ENCODE measurements at regions not wholly inside any gene's neighbourhood (a gene's known extent, or its start where the extent isn't known, plus 50 kb on each side); places are given as distances from the start of the nearest gene placed in this dataset.

- DNase-seq: no peak
- 57 to 58% methylated on average over 3 of the region's 3 CpGs for WGBS, 2 experiments (ENCODE audit: low coverage in 1 of 2, low lambda C conversion rate in 2 of 2, missing lambda C conversion rate in 2 of 2)
- no peak overlapping the region for H3K4me2 ChIP-seq (ENCODE audit: unreplicated experiment)
- in situ Hi-C loops (cut with MboI): no loop called here
- no peaks in the 10 kb centered on the region for H3K9me2 ChIP-seq (ENCODE audit: insufficient read depth)
- H2AFZ ChIP-seq: no peak overlapping the region
- no peaks in the 10 kb centered on the region for H3K4me1 ChIP-seq (ENCODE audit: insufficient read depth)
- no peaks in the 10 kb centered on the region for H3F3A ChIP-seq (ENCODE audit: insufficient read depth)
- H3K9ac ChIP-seq: no peak overlapping the region
- H3K79me2 ChIP-seq (ENCODE audit: insufficient read depth): no peaks in the 10 kb centered on the region
- no peak overlapping the region for H3K27ac ChIP-seq
- no peak for TF ChIP-seq EZH2phosphoT487 (IDR thresholded peaks at IDR 0.05; ENCODE audit: insufficient read depth, low read depth)
- TF ChIP-seq EZH2 (IDR thresholded peaks at IDR 0.05; ENCODE audit: insufficient read depth, poor library complexity, severe bottlenecking): no peak
- H3K9me3 ChIP-seq (ENCODE audit: low read depth): no peaks in the 10 kb centered on the region
- H3K27me3 ChIP-seq (replicated peaks; ENCODE audit: insufficient read depth): no peaks in the 10 kb centered on the region
- H4K20me1 ChIP-seq (ENCODE audit: insufficient read depth): no peaks in the 10 kb centered on the region
- no peak overlapping the region for H3K4me3 ChIP-seq
- H3K36me3 ChIP-seq (ENCODE audit: low read depth): no peaks in the 10 kb centered on the region
Observed at GRCh38 chr13:84812789-84813188, 930.5 kb upstream of the SLITRK1 start.

- Histone ChIP-seq H3K9me2 (ENCODE audit: insufficient read depth) (no peaks in the 10 kb centered on the region), H3K27me3 (replicated peaks; ENCODE audit: insufficient read depth) (no peaks in the 10 kb centered on the region), H3K4me1 (ENCODE audit: insufficient read depth) (no peaks in the 10 kb centered on the region), H3K9ac (no peak overlapping the region), H4K20me1 (ENCODE audit: insufficient read depth) (no peaks in the 10 kb centered on the region), H3K36me3 (ENCODE audit: low read depth) (no peaks in the 10 kb centered on the region), H3K79me2 (ENCODE audit: insufficient read depth) (no peaks in the 10 kb centered on the region), H3F3A (ENCODE audit: insufficient read depth) (no peaks in the 10 kb centered on the region), H2AFZ (no peak overlapping the region), H3K4me3 (no peak overlapping the region), H3K9me3 (ENCODE audit: low read depth) (no peaks in the 10 kb centered on the region), H3K4me2 (ENCODE audit: unreplicated experiment) (no peak overlapping the region), H3K27ac (no peak overlapping the region)
- TF ChIP-seq EZH2 (IDR thresholded peaks at IDR 0.05; ENCODE audit: insufficient read depth, poor library complexity, severe bottlenecking) (no peak), EZH2phosphoT487 (IDR thresholded peaks at IDR 0.05; ENCODE audit: insufficient read depth, low read depth) (no peak)
- no peak for DNase-seq
- WGBS, 2 experiments (ENCODE audit: low coverage in 1 of 2, low lambda C conversion rate in 2 of 2, missing lambda C conversion rate in 2 of 2): 17 to 30% methylated on average over 2 of the region's 2 CpGs
- in situ Hi-C loops (cut with MboI): no loop called here
Observed at GRCh38 chr13:84812078-84812477, 929.8 kb upstream of the SLITRK1 start.

GRCh38 chr13:84810781-84811180, 928.5 kb upstream of the SLITRK1 start:
- Histone ChIP-seq H3K27me3 (replicated peaks; ENCODE audit: insufficient read depth) (no peaks in the 10 kb centered on the region), H4K20me1 (ENCODE audit: insufficient read depth) (no peaks in the 10 kb centered on the region), H3K36me3 (ENCODE audit: low read depth) (no peaks in the 10 kb centered on the region), H3K27ac (no peak overlapping the region), H2AFZ (no peak overlapping the region), H3K9me2 (ENCODE audit: insufficient read depth) (no peaks in the 10 kb centered on the region), H3K9me3 (ENCODE audit: low read depth) (no peaks in the 10 kb centered on the region), H3K9ac (no peak overlapping the region), H3K79me2 (ENCODE audit: insufficient read depth) (no peaks in the 10 kb centered on the region), H3K4me2 (ENCODE audit: unreplicated experiment) (no peak overlapping the region), H3K4me3 (no peak overlapping the region), H3K4me1 (ENCODE audit: insufficient read depth) (no peaks in the 10 kb centered on the region), H3F3A (ENCODE audit: insufficient read depth) (no peaks in the 10 kb centered on the region)
- in situ Hi-C loops (cut with MboI): no loop called here
- WGBS, 2 experiments (ENCODE audit: low coverage in 1 of 2, low lambda C conversion rate in 2 of 2, missing lambda C conversion rate in 2 of 2): 8% methylated on average over 4 of the region's 4 CpGs
- no peak for DNase-seq
- TF ChIP-seq EZH2phosphoT487 (IDR thresholded peaks at IDR 0.05; ENCODE audit: insufficient read depth, low read depth) (no peak), EZH2 (IDR thresholded peaks at IDR 0.05; ENCODE audit: insufficient read depth, poor library complexity, severe bottlenecking) (no peak)

- H3K36me3 ChIP-seq (ENCODE audit: low read depth): no peaks in the 10 kb centered on the region
- no peak for DNase-seq
- no peak overlapping the region for H3K4me3 ChIP-seq
- no peaks in the 10 kb centered on the region for H4K20me1 ChIP-seq (ENCODE audit: insufficient read depth)
- in situ Hi-C loops (cut with MboI): no loop called here
- H3K4me2 ChIP-seq (ENCODE audit: unreplicated experiment): no peak overlapping the region
- H3K79me2 ChIP-seq (ENCODE audit: insufficient read depth): no peaks in the 10 kb centered on the region
- no peak for TF ChIP-seq EZH2 (IDR thresholded peaks at IDR 0.05; ENCODE audit: insufficient read depth, poor library complexity, severe bottlenecking)
- no peak for TF ChIP-seq EZH2phosphoT487 (IDR thresholded peaks at IDR 0.05; ENCODE audit: insufficient read depth, low read depth)
- H3K4me1 ChIP-seq (ENCODE audit: insufficient read depth): no peaks in the 10 kb centered on the region
- H3K9me2 ChIP-seq (ENCODE audit: insufficient read depth): no peaks in the 10 kb centered on the region
- no peaks in the 10 kb centered on the region for H3K9me3 ChIP-seq (ENCODE audit: low read depth)
- H3K27ac ChIP-seq: no peak overlapping the region
- no peaks in the 10 kb centered on the region for H3K27me3 ChIP-seq (replicated peaks; ENCODE audit: insufficient read depth)
- H3K9ac ChIP-seq: no peak overlapping the region
- H2AFZ ChIP-seq: no peak overlapping the region
- H3F3A ChIP-seq (ENCODE audit: insufficient read depth): no peaks in the 10 kb centered on the region
Observed at GRCh38 chr13:84802073-84802472, 919.8 kb upstream of the SLITRK1 start.

- 0% methylated on average over 1 of the region's 1 CpG for WGBS, 2 experiments (ENCODE audit: low coverage in 1 of 2, low lambda C conversion rate in 2 of 2, missing lambda C conversion rate in 2 of 2)
- Histone ChIP-seq H3K27me3 (replicated peaks; ENCODE audit: insufficient read depth) (no peaks in the 10 kb centered on the region), H3K27ac (no peak overlapping the region), H3F3A (ENCODE audit: insufficient read depth) (no peaks in the 10 kb centered on the region), H2AFZ (no peak overlapping the region), H3K79me2 (ENCODE audit: insufficient read depth) (no peaks in the 10 kb centered on the region), H4K20me1 (ENCODE audit: insufficient read depth) (no peaks in the 10 kb centered on the region), H3K4me3 (no peak overlapping the region), H3K4me1 (ENCODE audit: insufficient read depth) (no peaks in the 10 kb centered on the region), H3K4me2 (ENCODE audit: unreplicated experiment) (no peak overlapping the region), H3K9ac (no peak overlapping the region), H3K9me3 (ENCODE audit: low read depth) (no peaks in the 10 kb centered on the region), H3K36me3 (ENCODE audit: low read depth) (no peaks in the 10 kb centered on the region), H3K9me2 (ENCODE audit: insufficient read depth) (no peaks in the 10 kb centered on the region)
- in situ Hi-C loops (cut with MboI): no loop called here
- TF ChIP-seq EZH2phosphoT487 (IDR thresholded peaks at IDR 0.05; ENCODE audit: insufficient read depth, low read depth): no peak
- TF ChIP-seq EZH2 (IDR thresholded peaks at IDR 0.05; ENCODE audit: insufficient read depth, poor library complexity, severe bottlenecking): no peak
- no peak for DNase-seq
Observed at GRCh38 chr13:84784443-84785153, 902.3 kb upstream of the SLITRK1 start.
